Fibroblast of mammary gland (primary cell): ENCODE measurements at regions not wholly inside any gene's neighbourhood (a gene's known extent, or its start where the extent isn't known, plus 50 kb on each side); places are given as distances from the start of the nearest gene placed in this dataset.
"Not testable (repeated sequence)": the region's sequence is repeated elsewhere in the genome, so short reads cannot be mapped to it uniquely, and the experiment has no call there.

Experiments
- DNase-seq: peaks from one replicate; pipeline ENCODE4 v3.0.0-alpha.2; 2010; ENCODE audit warnings: low read depth
- H3K4me3 ChIP-seq: 2 replicates; pipeline ENCODE4 v1.5.1; 2011; ENCODE audit warnings: low read depth, mild to moderate bottlenecking, low read length, moderate library complexity; ENCODE audit not compliant: control insufficient read depth

GRCh38 chr5:1574023-1574318, 50.2 kb upstream of the LPCAT1 start:
- not testable (repeated sequence) for H3K4me3 ChIP-seq, DNase-seq

- H3K4me3 ChIP-seq, DNase-seq: not testable (repeated sequence)
Measured at GRCh38 chr5:1573217-1574022, 49.7 kb upstream of the LPCAT1 start.
